Fibroblast of gingiva (primary cell): ENCODE measurements at regions not wholly inside any gene's neighbourhood (a gene's known extent, or its start where the extent isn't known, plus 50 kb on each side); places are given as distances from the start of the nearest gene placed in this dataset.
"Not testable (repeated sequence)": the region's sequence is repeated elsewhere in the genome, so short reads cannot be mapped to it uniquely, and the experiment has no call there.

ENCODE experiments used
- DNase-seq: peaks from one replicate; pipeline ENCODE4 v3.0.0-alpha.2; 2011; ENCODE audit warnings: low read depth

DNA sequence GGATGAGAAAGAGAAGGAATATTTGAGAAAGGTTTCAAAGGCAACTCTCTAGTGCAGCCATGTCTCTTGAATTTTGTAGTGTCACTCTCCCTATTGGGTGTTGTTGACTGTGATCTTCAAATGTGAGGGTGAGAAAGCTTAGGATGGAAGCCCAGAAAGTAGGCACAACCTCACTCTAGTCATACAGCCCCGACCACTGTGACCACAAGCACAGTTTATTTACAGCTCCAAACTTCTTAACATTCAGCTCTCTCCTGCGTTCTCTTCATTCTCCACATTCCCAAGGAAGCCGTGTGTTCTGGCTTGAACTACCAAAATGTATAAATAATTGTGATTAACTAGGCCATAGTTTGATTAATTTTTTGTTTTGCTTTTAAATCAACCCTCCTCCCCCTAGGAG is 542.9 kb downstream of the LRRC70 start:
- no peak for DNase-seq

- DNase-seq: no peak
These were observed 539.6 kb downstream of the LRRC70 start for GRCh38 chr5:63118221-63118620.

DNA sequence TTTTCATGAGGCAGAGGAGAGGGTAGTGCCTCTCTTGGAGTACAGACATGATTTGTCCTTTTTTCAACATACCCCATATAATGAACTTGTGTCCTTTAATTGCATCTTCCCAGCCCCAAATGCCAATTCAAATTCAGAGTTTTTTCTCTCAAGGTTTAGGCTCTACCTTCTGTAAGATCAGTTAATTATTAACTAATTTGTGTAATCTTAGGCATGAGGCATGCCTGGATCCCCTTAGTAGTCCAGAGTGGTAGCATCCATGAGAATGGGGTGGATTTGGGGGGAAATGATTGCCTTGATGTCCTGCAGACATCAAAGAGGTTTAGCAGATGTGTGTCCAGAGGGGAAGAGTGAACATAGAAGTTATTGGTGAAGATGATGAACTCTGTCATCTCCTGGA is 533.3 kb downstream of the LRRC70 start:
- DNase-seq: no peak

DNA sequence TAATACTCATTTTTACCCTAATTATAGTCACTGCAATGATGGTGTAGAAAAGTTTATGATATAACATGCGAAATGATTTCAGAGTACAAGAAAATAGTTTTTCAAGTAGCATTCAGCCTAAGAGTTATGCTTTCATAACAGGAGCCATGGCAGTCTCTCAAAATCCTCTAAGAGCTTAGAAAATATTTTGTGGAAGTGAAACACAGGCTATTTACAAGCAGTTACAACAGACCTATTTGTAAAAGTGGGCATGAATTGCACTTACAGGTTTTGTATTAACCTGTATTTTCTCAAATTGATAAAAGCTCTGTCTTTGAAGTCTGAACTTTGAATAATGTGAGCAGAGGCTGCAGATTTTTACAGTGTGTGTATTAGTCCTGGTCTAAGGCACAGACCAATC is 523.3 kb downstream of the LRRC70 start:
- DNase-seq: no peak

DNA sequence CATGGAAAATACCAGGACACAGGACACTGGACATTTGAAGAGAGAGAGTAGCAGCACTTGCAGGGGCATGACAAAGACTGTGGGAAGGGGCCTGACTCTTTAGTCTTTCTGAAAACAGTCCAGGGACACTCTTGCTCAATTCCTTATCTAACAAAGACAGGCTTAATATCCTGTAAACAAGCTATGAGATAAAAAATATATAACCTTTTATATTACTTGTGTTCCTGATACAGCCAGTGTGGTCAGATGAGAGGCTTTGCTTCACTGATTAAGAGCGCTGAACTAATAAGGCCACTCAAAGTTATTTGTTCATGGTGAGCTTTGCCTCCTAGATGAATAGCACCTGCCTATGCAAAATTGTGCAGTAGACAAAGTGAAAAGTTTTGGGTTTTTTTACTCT is 518.7 kb downstream of the LRRC70 start:
- DNase-seq: no peak

GRCh38 chr5:63094730-63095129 is 516.1 kb downstream of the LRRC70 start:
- no peak for DNase-seq

- no peak for DNase-seq
These were observed 510.5 kb downstream of the LRRC70 start for GRCh38 chr5:63089147-63089546.

- DNase-seq: no peak
These were observed 506.9 kb downstream of the LRRC70 start for GRCh38 chr5:63085561-63085960.

GRCh38 chr5:63083689-63084088 is 505.1 kb downstream of the LRRC70 start:
- not testable (repeated sequence) for DNase-seq

- DNase-seq: no peak
These were observed 502.8 kb downstream of the LRRC70 start for GRCh38 chr5:63081402-63081801.

DNA sequence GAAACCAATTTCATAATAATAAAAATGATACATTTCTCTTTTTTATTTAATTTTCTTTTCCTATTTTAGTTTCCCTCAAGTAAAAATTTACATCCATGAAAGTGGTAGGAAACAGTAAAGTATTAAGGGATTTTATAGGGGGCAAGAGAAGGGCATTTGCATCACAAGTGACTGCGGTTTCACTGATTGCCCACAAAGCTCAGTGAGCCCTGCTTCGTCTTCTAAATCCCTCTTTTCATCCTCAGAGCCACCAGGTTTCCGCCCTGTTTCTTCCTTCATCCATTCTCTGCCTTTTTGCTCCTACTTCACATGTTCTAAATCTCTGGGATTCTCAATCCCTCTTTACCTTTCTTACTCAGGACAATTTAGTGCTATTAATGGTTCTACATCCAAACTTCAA is 491.4 kb downstream of the LRRC70 start:
- DNase-seq: no peak

DNA sequence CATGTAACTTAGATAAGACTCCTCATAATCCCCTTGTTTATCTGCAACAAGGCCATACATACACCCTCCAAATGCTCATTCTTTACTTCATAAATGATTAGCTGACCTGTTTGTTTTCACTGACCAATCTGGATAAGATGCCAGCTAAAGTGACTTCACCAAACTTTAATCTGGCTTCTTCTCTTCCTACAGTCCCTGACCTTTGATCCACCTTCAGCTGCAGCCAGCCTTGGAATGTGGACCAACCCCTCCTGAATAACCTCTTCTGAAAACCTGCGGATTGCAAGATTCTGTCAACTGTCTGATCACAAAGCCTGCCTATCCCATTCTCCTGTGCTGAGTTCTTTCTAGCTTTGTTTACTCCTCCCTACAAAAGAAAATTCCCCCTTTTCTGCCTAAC is 476.8 kb downstream of the LRRC70 start:
- DNase-seq: no peak

GRCh38 chr5:63053019-63053638 is 474.5 kb downstream of the LRRC70 start:
- DNase-seq: no peak

DNA sequence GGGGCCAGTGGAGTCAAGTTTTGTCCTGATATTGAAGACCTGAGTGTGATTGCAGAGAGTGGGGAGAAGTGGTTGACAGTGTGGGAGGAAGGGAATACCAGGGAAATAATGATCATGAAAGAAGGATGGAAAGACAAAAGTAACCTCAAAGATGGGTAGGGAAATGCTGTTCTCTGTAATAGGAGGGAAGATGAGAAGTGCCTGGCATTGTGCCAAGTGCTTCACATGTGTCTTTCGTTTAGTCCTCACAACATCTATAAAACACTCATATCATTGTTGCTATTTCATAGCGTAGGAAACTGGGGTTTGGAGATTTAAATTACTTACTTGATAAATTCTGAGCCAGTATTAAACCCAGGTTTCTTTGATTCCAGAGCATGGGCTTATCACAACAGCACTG is 472.3 kb downstream of the LRRC70 start:
- DNase-seq: no peak

- no peak for DNase-seq
These were observed 471.3 kb downstream of the LRRC70 start for GRCh38 chr5:63049935-63050334.

- DNase-seq: no peak
These were observed 465.2 kb downstream of the LRRC70 start for GRCh38 chr5:63043792-63044191.

GRCh38 chr5:63032343-63032742 is 453.7 kb downstream of the LRRC70 start:
- no peak for DNase-seq

DNA sequence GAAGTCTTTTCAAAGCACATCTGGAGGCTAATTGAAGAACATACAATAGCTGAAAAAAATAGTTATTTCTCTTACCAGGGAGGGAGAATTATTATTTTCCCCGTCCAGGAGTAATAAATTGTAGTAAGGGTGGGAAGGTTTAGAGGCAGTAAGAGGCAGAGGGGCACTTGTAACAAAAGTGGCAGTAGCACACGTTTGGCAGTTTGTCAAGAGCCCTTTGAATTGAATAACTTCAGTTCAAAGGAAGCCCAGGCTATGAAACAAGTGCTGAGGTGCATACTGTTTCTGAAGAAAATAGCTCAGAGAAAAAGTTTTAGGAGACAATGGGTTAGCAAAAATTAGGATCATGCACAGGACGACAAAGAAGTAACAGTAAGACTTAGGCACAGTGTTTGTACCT is 451.3 kb downstream of the LRRC70 start:
- no peak for DNase-seq

- DNase-seq: no peak
These were observed 447.1 kb downstream of the LRRC70 start for GRCh38 chr5:63025679-63026078.

- no peak for DNase-seq
These were observed 443.8 kb downstream of the LRRC70 start for GRCh38 chr5:63022403-63022802.

DNA sequence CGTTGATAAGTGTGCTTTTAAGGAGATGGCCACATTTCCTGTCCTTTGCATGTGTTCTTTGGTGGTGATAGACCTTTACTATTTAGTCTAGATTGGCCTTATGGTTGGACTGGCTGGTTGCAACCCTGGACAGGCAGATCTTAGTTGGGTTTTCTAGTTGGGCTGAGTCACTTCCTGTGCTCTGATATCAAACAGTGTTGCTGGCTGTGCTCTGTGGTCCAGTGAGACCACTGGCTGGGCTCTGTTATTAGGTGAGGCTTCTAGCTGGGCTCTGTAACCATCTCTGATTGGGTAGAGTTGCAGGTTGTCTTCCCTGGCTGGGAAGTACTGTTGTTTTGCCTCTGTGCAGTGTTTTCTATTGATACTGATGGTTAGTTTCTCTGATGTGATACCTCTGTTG is 432.5 kb downstream of the LRRC70 start:
- no peak for DNase-seq

DNA sequence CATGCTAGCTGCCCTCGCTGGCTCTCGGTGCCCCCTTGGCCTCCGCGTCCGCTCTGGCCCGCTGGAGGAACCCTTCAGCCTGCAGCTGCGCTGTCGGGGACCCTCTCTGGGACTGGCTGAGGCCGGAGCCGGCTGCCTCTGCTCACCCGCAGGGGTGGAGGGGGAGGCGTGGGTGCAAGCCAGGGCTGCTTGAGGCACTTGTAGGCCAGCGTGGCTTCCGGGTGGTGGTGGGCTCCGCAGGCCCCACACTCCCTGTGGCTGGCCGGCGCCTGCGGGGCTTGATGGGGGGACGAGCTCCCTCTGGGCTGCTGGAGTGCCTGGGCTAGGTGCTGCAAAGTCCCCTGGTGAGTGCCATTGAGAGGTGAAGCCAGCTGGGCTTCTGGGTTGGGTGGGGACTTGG is 429.6 kb downstream of the LRRC70 start:
- no peak for DNase-seq

GRCh38 chr5:62994842-62995241 is 416.2 kb downstream of the LRRC70 start:
- not testable (repeated sequence) for DNase-seq

DNA sequence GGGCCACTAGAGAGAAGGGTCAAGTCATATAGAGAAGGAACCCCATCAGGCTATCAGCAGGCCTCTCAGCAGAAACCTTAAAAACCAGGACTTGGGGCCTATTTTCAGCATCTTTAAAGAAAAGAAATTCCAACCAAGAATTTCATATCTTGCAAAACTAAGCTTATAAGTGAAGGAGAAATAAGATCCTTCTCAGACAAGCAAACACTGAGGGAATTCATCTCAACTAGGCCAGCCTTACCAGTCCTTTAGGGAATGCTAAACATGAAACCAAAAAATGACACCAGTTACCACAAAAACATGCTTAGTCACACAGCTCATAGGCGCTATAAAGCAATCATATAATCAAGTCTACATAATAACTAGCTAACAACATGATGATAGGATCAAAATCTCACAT is 407.1 kb downstream of the LRRC70 start:
- DNase-seq: no peak

DNA sequence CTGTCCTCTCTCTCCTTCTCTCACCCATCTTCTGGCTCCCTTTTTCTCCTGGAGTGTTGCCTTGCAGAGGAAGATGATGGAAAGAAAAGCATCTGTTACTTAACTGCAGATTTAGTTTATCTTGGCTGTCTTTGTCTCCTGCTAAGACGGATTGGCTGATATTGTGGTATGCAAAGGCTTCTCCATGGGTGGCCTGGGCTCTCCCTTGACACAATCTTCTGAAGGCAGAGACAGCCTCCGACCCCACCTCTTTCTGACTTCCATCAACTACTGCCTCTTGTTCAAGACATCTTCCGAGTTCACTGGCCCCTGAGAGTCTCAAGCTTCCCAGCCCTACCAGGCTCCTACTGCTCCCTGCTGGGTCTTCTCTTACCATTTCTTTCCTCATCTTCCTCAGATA is 403.7 kb downstream of the LRRC70 start:
- no peak for DNase-seq
